Activated CD4-positive, alpha-beta T cell treated with anti-CD3 and anti-CD28 coated beads for 36 hours (primary cell): ENCODE measurements at regions not wholly inside any gene's neighbourhood (a gene's known extent, or its start where the extent isn't known, plus 50 kb on each side); places are given as distances from the start of the nearest gene placed in this dataset.

Experiments used
- ATAC-seq: fragments of 200-7000 bp; cut with Tn5 transposase; one replicate; pipeline ENCODE4 v1.10.0; 2021; ENCODE audit warnings: mild to moderate bottlenecking, moderate library complexity
- CTCF ChIA-PET: fragments of 350-600 bp; sonication (Branson Sonifier 250); formaldehyde crosslinking; loops from one replicate; lab custom pipeline; 2021; ENCODE audit warnings: antibody characterized with exemption; lab: Charles Lee
- POLR2A ChIA-PET: fragments of 350-600 bp; sonication (Branson Sonifier 250); formaldehyde crosslinking; loops from one replicate; lab custom pipeline; 2021; ENCODE audit warnings: antibody characterized with exemption, inconsistent platforms; lab: Charles Lee
- DNase-seq: peaks from one replicate; pipeline ENCODE4 v3.0.0-alpha.2; 2020
- H3K27ac Mint-ChIP-seq: one replicate; pipeline ENCODE4 v1.8.0; 2021; ENCODE audit warnings: mixed read lengths
- H3K27me3 Mint-ChIP-seq: one replicate; pipeline ENCODE4 v1.8.0; 2021; ENCODE audit warnings: mixed read lengths
- H3K36me3 Mint-ChIP-seq: one replicate; pipeline ENCODE4 v1.8.0; 2021; ENCODE audit warnings: low read depth, mixed read lengths
- H3K4me1 Mint-ChIP-seq: one replicate; pipeline ENCODE4 v1.8.0; 2021; ENCODE audit warnings: mixed read lengths
- H3K4me3 Mint-ChIP-seq: one replicate; pipeline ENCODE4 v1.8.0; 2021; ENCODE audit warnings: mild to moderate bottlenecking, moderate library complexity, mixed read lengths
- H3K9me3 Mint-ChIP-seq: one replicate; pipeline ENCODE4 v1.8.0; 2021; ENCODE audit warnings: low read depth, mixed read lengths
- intact Hi-C, 2 experiments: fragments of 100-400 bp; cut with DNase I in 1 of 2; cut with micrococcal nuclease in 1 of 2; formaldehyde crosslinking; loops; one replicate each; pipeline versions ENCODE4 v1.14.2 to v1.15.1; 2022 to 2024; cut with DNase I, micrococcal nuclease

DNA sequence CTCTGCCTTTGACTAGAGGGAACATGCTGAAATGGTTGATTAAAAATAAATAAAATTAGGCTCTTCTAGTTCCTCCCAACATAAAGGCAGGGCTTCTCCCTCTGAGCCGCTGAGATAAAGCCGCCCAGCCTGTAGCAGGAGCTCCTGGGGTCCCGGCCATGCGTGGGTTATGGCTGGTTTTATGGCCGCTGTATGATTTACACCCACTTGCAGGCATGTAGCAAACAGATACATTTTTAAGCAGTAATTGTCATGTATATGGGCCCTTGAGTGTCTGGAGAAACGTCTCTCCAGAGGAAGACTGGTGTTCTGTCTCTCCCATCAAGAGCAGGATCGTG is 201.0 kb upstream of the TNRC6C start:
- Mint-ChIP-seq H3K4me3 (no peak overlapping the region), H3K4me1 (no peaks in the 10 kb centered on the region), H3K9me3 (no peaks in the 10 kb centered on the region), H3K27me3 (no peaks in the 10 kb centered on the region), H3K27ac (no peak overlapping the region), H3K36me3 (no peaks in the 10 kb centered on the region)
- CTCF ChIA-PET, result interaction anchor here (1.1 to 1.3 kb wide), 2 partner anchors 17 to 248 kb away, joined by 3 read pairs; no protein-coding TSS in a partner anchor
- no peak for ATAC-seq
- intact Hi-C loops, result no loop called here
- POLR2A ChIA-PET, result no interaction called here
- no peak for DNase-seq

DNA sequence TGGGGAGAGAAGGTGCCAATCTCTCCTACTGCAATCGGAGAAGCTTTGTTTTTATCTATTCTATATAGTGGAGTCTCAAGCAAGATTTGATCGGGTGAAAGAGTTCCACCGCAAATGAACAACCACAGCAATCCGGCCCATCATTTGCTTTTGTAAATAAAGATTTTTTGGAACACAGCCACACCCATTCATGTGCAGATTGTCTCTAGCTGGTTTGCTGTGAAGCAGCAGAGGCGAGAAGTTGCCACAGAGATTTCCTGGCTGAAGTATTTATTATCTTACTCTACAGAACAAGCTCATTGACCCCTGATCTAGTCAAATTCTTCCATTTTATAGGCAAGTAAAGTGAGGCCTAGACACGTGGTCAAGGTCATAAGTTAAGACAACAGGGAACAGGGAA is 195.5 kb upstream of the TNRC6C start:
- H3K27ac Mint-ChIP-seq, result no peak overlapping the region
- no peak for DNase-seq
- ChIA-PET POLR2A (no interaction called here), CTCF (interaction anchor here (0.6 kb wide), 5 partner anchors 9 to 704 kb away, joined by 3 to 4 read pairs (median 3); no protein-coding TSS in a partner anchor)
- H3K4me1 Mint-ChIP-seq, result no peaks in the 10 kb centered on the region
- no peak for ATAC-seq
- H3K9me3 Mint-ChIP-seq, result no peaks in the 10 kb centered on the region
- H3K36me3 Mint-ChIP-seq, result no peaks in the 10 kb centered on the region
- intact Hi-C loops, result no loop called here
- no peaks in the 10 kb centered on the region for H3K27me3 Mint-ChIP-seq
- no peak overlapping the region for H3K4me3 Mint-ChIP-seq

DNA sequence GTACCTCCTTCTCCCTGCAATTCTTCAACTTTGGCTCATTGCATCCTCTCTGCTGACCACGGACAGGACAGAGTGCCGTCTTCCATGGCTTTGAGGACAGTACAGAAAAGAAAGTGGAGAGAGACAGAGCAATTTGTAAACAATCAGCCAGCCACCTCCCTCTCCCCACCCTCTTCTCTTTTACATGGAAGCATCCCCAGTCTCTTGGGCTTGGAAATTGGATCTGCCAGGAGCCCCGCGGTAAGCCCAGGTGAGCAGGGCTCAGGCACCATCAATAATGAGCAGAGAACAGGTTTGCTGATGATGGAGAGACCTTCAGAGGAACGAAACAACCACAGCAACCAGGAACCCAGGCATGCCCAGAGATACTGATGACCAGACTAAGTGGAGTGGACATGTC is 194.9 kb upstream of the TNRC6C start:
- intact Hi-C loops, result no loop called here
- no peaks in the 10 kb centered on the region for H3K4me1 Mint-ChIP-seq
- H3K4me3 Mint-ChIP-seq, result no peak overlapping the region
- ATAC-seq, result no peak
- H3K36me3 Mint-ChIP-seq, result no peaks in the 10 kb centered on the region
- ChIA-PET CTCF (interaction anchor here (0.6 kb wide), 2 partner anchors 10 to 243 kb away, joined by 3 read pairs; no protein-coding TSS in a partner anchor), POLR2A (no interaction called here)
- H3K27ac Mint-ChIP-seq, result no peak overlapping the region
- no peak for DNase-seq
- no peaks in the 10 kb centered on the region for H3K9me3 Mint-ChIP-seq
- no peaks in the 10 kb centered on the region for H3K27me3 Mint-ChIP-seq

DNA sequence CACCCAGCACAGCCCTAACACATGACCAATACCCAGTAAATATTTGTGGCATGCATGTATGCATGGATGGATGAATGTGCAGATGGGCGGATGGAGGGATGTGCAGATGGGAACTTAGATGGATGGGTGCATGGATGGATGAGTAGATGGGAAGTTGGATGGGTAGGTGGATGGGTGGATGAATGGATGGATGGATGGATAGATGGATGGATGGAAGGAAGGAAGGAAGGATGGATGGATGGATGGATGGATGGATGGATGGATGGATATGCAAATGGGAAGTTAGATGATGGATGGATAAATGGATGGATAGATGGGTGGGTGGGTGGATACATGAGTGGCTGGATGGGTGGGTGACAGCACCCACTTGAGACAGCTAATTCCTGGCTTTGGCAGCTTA is 193.2 kb upstream of the TNRC6C start:
- Mint-ChIP-seq H3K4me1 (no peaks in the 10 kb centered on the region), H3K27ac (no peak overlapping the region), H3K4me3 (no peak overlapping the region), H3K36me3 (no peaks in the 10 kb centered on the region), H3K9me3 (no peaks in the 10 kb centered on the region), H3K27me3 (no peaks in the 10 kb centered on the region)
- DNase-seq (no peak), ATAC-seq (no peak)
- intact Hi-C loops, result no loop called here
- ChIA-PET CTCF (interaction anchor here (0.7 kb wide), 1 partner anchor 248 kb away, joined by 3 read pairs; no protein-coding TSS in a partner anchor), POLR2A (no interaction called here)

DNA sequence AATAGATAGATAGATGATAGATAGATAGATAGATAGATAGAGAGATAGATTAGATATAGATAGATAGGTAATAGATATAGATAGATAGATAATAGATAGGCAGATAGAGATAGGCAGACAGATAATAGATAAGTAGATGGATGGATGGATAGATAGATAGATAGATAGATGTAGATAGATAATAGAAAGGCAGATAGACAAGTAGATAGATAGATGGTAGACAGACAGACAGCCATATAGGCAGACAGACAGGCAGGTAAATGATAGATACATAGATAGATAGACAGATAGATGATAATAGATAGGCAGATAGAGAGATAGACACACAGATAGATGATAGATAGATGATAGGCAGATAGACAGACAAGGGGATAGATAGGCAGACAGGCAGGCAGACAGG is 191.4 kb upstream of the TNRC6C start:
- Mint-ChIP-seq H3K27me3 (no peaks in the 10 kb centered on the region), H3K9me3 (no peaks in the 10 kb centered on the region), H3K27ac (no peak overlapping the region), H3K4me1 (no peaks in the 10 kb centered on the region), H3K4me3 (no peak overlapping the region), H3K36me3 (no peaks in the 10 kb centered on the region)
- no peak for DNase-seq
- POLR2A ChIA-PET, result no interaction called here
- no peak for ATAC-seq
- CTCF ChIA-PET, result no interaction called here
- intact Hi-C loops, result no loop called here

DNA sequence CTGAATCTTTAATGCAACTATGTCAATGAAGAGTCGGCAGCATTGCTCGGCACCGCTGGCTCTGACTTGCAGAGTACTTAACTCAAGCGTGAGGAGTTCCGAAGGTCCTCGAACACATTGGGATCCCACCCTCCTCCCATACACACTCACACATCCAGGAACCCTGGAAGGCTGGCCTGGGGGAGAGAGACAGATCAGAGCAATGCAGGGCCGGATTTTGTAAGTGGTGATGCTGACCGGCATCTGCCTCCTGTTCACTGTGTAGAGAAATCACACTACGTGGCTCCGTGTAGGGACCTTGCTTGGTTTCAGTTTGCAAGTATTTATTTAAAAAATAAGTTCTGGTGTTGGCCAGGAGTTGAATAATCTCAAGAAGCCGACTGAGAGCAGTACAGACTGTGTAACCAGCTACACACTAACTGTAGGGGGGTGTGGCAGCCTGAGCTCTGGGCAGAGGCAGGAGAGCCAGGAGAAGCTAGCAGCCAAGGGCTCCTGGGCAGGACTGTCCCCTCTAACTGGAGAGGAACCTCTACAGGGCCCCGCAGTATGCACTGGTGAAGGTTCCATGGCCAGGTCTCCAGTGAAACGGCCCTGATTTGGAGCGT is 190.2 kb upstream of the TNRC6C start:
- Mint-ChIP-seq H3K4me3 (no peak overlapping the region), H3K27ac (no peak overlapping the region), H3K36me3 (no peaks in the 10 kb centered on the region), H3K4me1 (peaks cover 9% of the 10 kb centered on the region), H3K27me3 (no peaks in the 10 kb centered on the region), H3K9me3 (no peaks in the 10 kb centered on the region)
- ATAC-seq (no peak), DNase-seq (no peak)
- ChIA-PET POLR2A (no interaction called here), CTCF (interaction anchor here (0.6 to 1.2 kb wide), 2 partner anchors 226 to 246 kb away, joined by 3 read pairs; no protein-coding TSS in a partner anchor)
- intact Hi-C loops, result no loop called here

DNA sequence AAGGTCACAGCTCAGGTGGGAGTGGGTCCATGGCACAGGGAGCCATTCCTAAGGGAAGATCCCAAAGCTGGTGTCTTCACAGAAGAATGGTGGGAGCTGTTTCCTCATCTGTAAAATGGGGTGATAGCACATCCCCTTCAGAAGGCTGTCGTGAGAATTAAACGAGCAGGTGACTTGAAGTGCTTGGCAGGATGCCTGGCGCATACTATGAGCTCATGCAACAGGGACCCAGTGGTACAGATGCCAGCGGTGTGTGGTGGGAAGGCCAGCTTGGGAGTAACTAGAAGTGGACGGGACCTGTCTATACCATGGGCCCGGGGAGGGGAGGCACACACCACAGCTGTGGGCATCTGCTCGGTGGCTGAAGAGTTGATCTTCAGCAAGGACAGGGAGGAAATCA is 189.3 kb upstream of the TNRC6C start:
- Mint-ChIP-seq H3K36me3 (no peaks in the 10 kb centered on the region), H3K4me1 (peaks cover 9% of the 10 kb centered on the region), H3K9me3 (no peaks in the 10 kb centered on the region), H3K27me3 (no peaks in the 10 kb centered on the region), H3K27ac (no peak overlapping the region), H3K4me3 (no peak overlapping the region)
- ChIA-PET POLR2A (no interaction called here), CTCF (interaction anchor here (0.8 kb wide), 1 partner anchor 244 kb away, joined by 3 read pairs; no protein-coding TSS in a partner anchor)
- intact Hi-C loops, result no loop called here
- DNase-seq (no peak), ATAC-seq (no peak)

DNA sequence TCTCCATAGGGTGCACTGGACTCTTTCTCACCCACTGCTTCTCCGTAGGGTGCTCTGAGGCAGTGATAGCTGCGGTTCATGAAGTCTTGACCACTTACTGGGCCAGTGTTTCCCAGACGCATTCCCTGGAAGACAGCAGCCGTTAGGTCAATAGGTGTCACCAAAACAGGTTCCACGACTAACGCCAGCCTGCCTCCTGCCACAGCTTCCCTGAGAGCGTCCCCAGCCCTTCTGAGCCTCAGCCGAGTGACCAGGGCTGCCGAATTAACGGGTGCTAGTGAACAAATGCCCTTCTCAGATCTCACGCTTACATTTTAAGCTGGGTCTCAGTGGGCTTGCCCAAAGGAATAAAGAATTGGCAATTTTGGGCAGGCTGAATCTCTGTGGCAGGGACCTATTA is 188.7 kb upstream of the TNRC6C start:
- intact Hi-C loops, result loop anchor here in 1 of 2 experiments (5.0 kb wide), 1 partner anchor 188 kb away; the partner anchor contains the start of gene TNRC6C
- Mint-ChIP-seq H3K4me1 (peaks cover 9% of the 10 kb centered on the region), H3K27ac (no peak overlapping the region), H3K4me3 (no peak overlapping the region), H3K9me3 (no peaks in the 10 kb centered on the region), H3K36me3 (no peaks in the 10 kb centered on the region), H3K27me3 (no peaks in the 10 kb centered on the region)
- CTCF ChIA-PET, result interaction anchor here (0.8 kb wide), 1 partner anchor 243 kb away, joined by 3 read pairs; no protein-coding TSS in a partner anchor
- POLR2A ChIA-PET, result no interaction called here
- DNase-seq, result no peak
- no peak for ATAC-seq

DNA sequence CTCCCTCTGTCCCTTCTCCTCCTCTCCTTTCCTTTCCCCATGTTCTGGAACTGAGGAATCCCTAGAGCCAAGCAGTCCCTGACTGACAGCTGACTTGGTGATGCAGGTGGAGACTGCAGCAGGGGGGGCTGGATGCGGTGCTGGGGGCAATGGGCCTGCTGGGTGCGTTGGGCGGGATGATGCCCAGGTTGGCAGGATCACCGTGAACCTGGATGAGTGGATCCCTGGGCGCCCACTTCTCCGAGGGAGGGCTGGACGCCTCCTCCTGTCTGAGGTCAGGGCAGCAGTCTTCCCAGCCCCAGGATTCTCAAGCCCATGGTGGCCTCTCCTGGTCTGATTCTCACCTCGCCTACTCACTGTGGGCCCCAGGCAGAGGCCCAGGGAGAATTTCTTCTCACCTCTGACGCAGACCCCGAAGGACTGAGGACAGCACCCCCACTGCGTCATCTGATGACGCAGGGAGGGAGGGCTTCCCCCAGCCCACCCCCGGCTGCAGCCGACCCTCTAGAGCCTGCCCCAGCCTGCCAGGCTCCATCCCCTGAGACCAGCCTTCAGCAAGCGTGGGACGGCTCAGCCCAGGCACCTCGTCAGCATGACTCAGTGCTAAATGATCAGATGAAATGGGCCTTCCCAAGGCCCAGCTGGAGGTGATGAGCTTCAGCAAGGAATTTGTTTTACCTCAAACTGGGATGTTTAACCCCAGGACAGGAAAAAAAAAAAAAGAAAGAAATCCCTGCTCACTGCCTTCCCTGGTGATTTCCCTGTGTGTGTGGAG is 188.0 kb upstream of the TNRC6C start:
- ChIA-PET CTCF (interaction anchor here (4.2 kb wide), 1 partner anchor 243 kb away, joined by 31 read pairs; no protein-coding TSS in a partner anchor), POLR2A (interaction anchor here (0.6 kb wide), 1 partner anchor 1203 kb away, joined by 4 read pairs; no protein-coding TSS in a partner anchor)
- intact Hi-C loops, result loop anchor here in 1 of 2 experiments (5.0 kb wide), 1 partner anchor 187 kb away; the partner anchor contains the start of gene TNRC6C
- Mint-ChIP-seq H3K4me1 (peaks cover 9% of the 10 kb centered on the region), H3K27me3 (no peaks in the 10 kb centered on the region), H3K9me3 (no peaks in the 10 kb centered on the region), H3K4me3 (no peak overlapping the region), H3K36me3 (no peaks in the 10 kb centered on the region), H3K27ac (no peak overlapping the region)
- DNase-seq (no peak), ATAC-seq (no peak)

DNA sequence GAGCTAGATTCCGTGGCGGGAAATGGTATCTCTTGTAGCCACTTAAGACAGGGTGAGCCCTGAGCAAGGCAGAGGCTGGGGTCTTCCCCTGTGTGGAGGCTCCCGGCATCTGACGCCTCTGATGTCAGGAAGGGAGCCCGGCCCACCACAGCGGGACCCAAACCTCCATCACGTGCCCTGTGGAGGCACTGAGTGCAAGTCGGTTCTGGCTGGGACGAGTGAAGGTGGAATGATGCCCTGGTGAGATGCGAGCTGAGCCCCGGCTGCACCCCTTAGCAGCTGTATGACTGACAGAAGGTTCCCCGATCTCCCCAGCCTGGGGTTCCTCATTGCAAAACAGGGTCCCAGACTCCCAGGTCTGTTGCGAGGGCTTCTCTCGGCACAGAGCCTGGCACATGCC is 187.4 kb upstream of the TNRC6C start:
- Mint-ChIP-seq H3K4me3 (no peak overlapping the region), H3K36me3 (no peaks in the 10 kb centered on the region), H3K4me1 (peaks cover 9% of the 10 kb centered on the region), H3K27me3 (no peaks in the 10 kb centered on the region), H3K9me3 (no peaks in the 10 kb centered on the region), H3K27ac (no peak overlapping the region)
- no peak for ATAC-seq
- intact Hi-C loops, result loop anchor here in 1 of 2 experiments (5.0 kb wide), 1 partner anchor 186 kb away; the partner anchor contains the start of gene TNRC6C
- DNase-seq, result no peak
- ChIA-PET CTCF (interaction anchor here (4.2 kb wide), 1 partner anchor 242 kb away, joined by 31 read pairs; no protein-coding TSS in a partner anchor), POLR2A (interaction anchor here (0.6 kb wide), 1 partner anchor 1204 kb away, joined by 4 read pairs; no protein-coding TSS in a partner anchor)

DNA sequence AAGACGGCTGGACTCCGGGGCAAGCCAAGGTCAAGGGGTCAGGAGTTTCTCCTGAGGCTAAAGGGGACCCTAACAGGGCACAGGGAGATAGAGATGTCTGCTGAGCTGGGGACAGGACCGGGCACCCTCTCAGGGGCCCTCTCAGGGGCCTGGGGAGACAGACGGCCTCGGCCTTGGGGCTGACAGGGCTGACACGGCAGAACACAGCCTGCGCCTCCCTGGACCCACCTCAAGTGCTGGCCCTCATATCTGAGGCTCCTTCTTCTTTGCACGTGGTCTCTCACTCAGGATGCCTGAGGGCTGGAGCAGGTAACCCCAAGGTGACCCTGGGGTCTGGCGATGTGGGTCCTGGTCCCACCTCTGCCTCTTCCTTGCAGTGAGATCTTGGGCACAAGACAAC is 186.9 kb upstream of the TNRC6C start:
- Mint-ChIP-seq H3K27ac (no peak overlapping the region), H3K4me1 (peaks cover 9% of the 10 kb centered on the region)
- intact Hi-C loops, result loop anchor here in 1 of 2 experiments (5.0 kb wide), 1 partner anchor 186 kb away; the partner anchor contains the start of gene TNRC6C

More for the DNA sequence above, 186.9 kb upstream of the TNRC6C start:
- ChIA-PET CTCF (interaction anchor here (0.8 to 4.2 kb wide), 2 partner anchors 242 to 246 kb away, joined by 3 to 31 read pairs; no protein-coding TSS in a partner anchor), POLR2A (interaction anchor here (0.6 to 0.8 kb wide), 2 partner anchors 243 to 1204 kb away, joined by 4 read pairs; no protein-coding TSS in a partner anchor)
- H3K36me3 Mint-ChIP-seq, result no peaks in the 10 kb centered on the region
- ATAC-seq (no peak), DNase-seq (no peak)
- no peaks in the 10 kb centered on the region for H3K9me3 Mint-ChIP-seq
- H3K27me3 Mint-ChIP-seq, result no peaks in the 10 kb centered on the region
- H3K4me3 Mint-ChIP-seq, result no peak overlapping the region
